Activated CD8-positive, alpha-beta memory T cell treated with anti-CD3 and anti-CD28 coated beads, Interleukin-2, amount 50 U/mL, for 4 hours (primary cell): ENCODE measurements at regions not wholly inside any gene's neighbourhood (a gene's known extent, or its start where the extent isn't known, plus 50 kb on each side); places are given as distances from the start of the nearest gene placed in this dataset.

Source experiments
- DNase-seq: peaks from one replicate; pipeline ENCODE4 v3.0.0-alpha.2; 2020

- DNase-seq, result no peak
Measured at GRCh38 chr1:218643281-218643680, 298.1 kb downstream of the TGFB2 start.

GRCh38 chr1:218643926-218644325, 298.8 kb downstream of the TGFB2 start:
- DNase-seq, result no peak

GRCh38 chr1:218646288-218646687, 301.2 kb downstream of the TGFB2 start:
- no peak for DNase-seq

GRCh38 chr1:218656301-218657037, 311.3 kb downstream of the TGFB2 start:
- DNase-seq, result no peak

- no peak for DNase-seq
Measured at GRCh38 chr1:218658269-218658668, 313.1 kb downstream of the TGFB2 start.

GRCh38 chr1:218658899-218659298, 313.8 kb downstream of the TGFB2 start:
- no peak for DNase-seq

GRCh38 chr1:218659911-218660677, 315.0 kb downstream of the TGFB2 start:
- DNase-seq, result no peak

- DNase-seq, result no peak
Measured at GRCh38 chr1:218660678-218661053, 315.5 kb downstream of the TGFB2 start.

- DNase-seq, result no peak
Measured at GRCh38 chr1:218661411-218661810, 316.3 kb downstream of the TGFB2 start.

GRCh38 chr1:218664385-218665170, 319.4 kb downstream of the TGFB2 start:
- DNase-seq, result no peak

GRCh38 chr1:218665221-218665620, 320.1 kb downstream of the TGFB2 start:
- no peak for DNase-seq

- DNase-seq, result no peak
Measured at GRCh38 chr1:218666263-218666662, 321.1 kb downstream of the TGFB2 start.

- DNase-seq, result no peak
Measured at GRCh38 chr1:218667781-218668516, 322.8 kb downstream of the TGFB2 start.

- no peak for DNase-seq
Measured at GRCh38 chr1:218669431-218669830, 324.3 kb downstream of the TGFB2 start.

GRCh38 chr1:218670875-218671274, 325.7 kb downstream of the TGFB2 start:
- no peak for DNase-seq

- no peak for DNase-seq
Measured at GRCh38 chr1:218671573-218671972, 326.4 kb downstream of the TGFB2 start.

- no peak for DNase-seq
Measured at GRCh38 chr1:218673170-218673569, 328.0 kb downstream of the TGFB2 start.

- DNase-seq, result no peak
Measured at GRCh38 chr1:218674280-218674773, 329.2 kb downstream of the TGFB2 start.

GRCh38 chr1:218677026-218677425, 331.9 kb downstream of the TGFB2 start:
- DNase-seq, result no peak

- DNase-seq, result no peak
Measured at GRCh38 chr1:218679391-218679790, 334.3 kb downstream of the TGFB2 start.

GRCh38 chr1:218679988-218680748, 335.0 kb downstream of the TGFB2 start:
- DNase-seq, result no peak

GRCh38 chr1:218683242-218683641, 338.1 kb downstream of the TGFB2 start:
- DNase-seq, result no peak
